GM18858 (cell line): ENCODE measurements at regions not wholly inside any gene's neighbourhood (a gene's known extent, or its start where the extent isn't known, plus 50 kb on each side); places are given as distances from the start of the nearest gene placed in this dataset.
"Not testable (repeated sequence)": the region's sequence is repeated elsewhere in the genome, so short reads cannot be mapped to it uniquely, and the experiment has no call there.

Source experiments
- ATAC-seq: cut with Tn5 transposase; IDR thresholded peaks from one replicate; pipeline ENCODE4 v1.9.1; 2021; ENCODE audit not compliant: unreplicated experiment

DNA sequence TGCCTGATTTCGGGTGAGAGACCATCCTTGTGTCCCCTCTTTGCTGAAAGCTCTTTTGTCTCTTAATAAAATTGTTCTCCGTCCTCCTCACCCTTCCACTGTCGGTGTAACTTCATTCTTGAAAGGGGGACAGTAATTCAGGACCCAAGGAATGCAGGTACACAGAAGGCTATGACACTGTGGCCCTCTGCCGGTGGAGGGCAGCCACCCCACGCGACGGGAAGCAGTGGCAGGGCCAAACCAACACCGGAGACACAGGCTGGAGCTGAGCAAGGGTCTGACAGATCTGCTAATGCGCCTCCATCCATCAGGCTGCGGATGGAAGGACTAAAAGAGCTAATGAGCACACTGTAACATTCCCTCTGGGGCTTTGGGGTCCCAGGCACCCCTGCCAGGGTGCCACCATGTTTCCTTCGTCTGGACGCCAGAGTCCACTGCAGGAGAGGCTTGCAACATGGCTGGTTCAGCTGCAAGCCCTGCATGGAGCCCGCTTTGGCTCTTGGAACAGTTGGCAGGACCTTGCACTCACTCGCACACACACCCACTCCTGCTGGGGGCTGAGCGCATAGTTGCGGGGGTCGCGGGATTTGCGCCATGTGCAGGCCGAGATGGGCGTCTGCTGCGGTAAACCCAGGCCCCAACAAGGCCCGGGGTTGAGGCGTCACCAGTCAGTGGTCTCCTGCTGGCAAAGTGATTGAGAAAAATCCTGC, 544.1 kb upstream of the CDH7 start:
- ATAC-seq: no peak

DNA sequence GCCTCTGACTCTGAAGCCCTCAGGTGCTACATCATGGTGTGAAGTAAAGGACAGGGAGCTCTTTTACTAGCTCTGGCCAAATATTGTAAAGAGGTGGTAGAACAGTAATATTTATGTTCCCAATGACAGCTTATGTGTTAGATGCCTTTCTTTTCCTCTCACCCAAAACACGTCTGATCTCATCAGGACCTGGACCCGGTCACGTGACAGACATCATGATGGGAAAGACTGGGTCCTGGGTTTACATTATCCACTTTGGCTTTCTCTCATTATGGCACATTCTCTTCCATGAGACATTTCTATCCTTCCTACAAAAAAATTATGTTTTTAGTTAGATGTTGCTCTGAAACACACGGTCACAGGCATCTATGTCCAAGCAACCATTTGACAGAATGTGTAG, 548.7 kb upstream of the CDH7 start:
- ATAC-seq: no peak

DNA sequence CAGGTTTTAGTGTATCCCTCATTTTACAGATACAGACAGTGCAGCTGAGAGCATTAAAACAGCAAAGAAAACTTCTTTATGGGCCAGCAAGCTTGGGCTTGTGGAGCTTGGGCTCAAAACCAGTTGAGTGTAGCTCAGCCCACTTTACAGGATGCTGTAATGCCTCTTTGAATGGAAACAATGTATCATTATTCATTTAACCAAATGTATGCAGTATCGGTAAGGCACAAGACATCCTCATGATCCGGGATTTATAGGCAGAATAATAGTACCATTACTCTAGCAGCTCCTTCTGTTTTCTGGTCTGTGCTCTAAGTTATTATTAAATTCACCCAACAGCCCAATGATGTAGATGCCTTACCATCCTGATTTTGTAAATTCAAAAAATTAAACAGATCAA, 575.1 kb upstream of the CDH7 start:
- ATAC-seq: no peak

DNA sequence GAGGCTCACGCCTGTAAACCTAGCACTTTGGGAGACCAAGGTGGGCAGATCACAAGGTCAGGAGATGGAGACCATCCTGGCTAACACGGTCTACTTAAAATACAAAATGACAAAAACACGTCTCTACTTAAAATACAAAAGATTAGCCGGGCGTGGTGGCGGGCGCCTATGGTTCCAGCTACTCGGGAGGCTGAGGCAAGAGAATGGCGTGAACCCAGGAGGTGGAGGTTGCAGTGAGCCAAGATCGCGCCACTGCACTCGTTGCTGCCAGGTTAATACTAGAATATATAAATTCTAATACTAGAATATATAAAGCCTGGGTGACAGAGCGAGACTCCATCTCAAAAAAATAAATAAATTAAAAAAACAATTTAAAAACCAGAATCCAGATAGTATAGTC, 588.7 kb upstream of the CDH7 start:
- not testable (repeated sequence) for ATAC-seq

DNA sequence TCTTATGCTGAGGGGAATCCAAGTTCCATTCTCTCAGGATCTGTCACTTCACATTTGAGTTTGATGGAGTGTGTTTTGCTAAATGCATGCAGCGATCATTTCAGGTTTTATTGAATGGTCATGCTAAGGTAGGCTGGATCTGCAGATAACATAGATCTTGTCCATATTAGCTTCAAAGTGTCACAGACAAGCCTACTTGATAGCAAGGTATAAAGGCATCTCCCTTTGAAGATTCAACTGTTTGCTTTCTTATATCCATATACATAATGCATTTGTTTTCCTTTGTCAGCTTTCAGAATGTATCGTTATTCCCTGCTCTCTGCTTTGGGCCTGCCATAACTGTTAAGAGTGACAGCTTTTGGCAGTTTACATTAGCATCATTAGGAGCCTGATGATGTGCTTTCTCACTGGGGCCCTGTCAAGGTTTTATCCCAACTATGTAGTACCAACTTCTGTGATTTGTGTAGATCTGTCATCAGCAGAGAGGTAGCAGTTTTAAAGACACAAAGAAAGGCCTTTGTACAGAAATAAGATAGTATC, 604.3 kb upstream of the CDH7 start:
- no peak for ATAC-seq

DNA sequence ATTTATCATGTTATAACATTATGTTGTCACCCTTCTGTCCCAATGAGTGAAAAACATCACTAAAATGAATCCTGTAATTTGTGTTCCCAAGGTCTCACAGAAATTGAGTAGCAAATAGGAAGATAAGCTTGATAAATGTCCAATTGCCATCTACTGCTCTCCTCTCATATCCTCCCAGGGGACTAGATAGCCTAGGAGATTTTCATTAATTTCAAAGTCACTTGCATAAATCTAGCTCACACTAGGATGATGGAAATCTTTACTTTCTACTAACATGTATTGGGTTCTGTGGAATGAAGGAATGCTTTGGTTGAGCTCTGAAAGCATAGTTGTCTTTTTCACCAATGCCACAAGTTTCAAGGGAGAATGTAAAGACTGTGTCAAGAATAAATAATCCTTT, 605.5 kb upstream of the CDH7 start:
- ATAC-seq: no peak

DNA sequence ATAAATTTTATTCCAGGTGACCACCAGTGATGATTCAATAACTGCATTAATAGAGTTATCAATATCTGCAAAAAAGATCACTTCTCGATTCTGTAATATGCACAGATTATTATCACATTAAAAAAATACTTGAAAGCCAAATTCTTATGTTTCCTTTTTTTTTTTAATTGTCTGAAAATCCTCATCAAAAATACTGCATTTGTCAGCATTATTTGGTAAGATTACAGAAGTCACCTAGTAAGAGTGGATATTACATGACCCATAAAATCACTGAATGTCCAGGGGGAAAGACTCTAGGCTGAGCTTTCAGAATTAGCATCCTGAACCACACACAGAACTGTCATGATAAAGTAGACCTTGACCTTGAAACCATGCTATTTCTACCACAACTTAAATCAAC, 617.2 kb upstream of the CDH7 start:
- no peak for ATAC-seq

DNA sequence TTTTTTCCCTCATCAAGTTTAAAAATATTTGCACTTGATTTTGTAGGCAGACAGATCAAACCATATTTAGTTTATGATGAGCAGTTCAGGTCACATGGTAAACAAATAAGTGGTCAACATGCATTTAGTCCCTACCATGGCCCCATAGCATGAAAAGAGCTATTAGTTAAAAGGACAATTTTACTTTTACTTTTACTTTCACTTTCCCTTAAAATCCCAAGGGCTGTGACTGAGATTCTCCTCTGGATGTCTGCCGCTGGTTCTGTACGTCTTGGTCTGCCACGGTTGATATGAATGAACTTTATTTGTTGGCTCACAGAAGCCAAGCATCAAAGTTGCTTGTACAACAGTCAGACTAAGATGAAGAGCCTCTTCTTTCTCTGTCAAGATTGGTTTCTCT, 626.2 kb upstream of the CDH7 start:
- no peak for ATAC-seq

DNA sequence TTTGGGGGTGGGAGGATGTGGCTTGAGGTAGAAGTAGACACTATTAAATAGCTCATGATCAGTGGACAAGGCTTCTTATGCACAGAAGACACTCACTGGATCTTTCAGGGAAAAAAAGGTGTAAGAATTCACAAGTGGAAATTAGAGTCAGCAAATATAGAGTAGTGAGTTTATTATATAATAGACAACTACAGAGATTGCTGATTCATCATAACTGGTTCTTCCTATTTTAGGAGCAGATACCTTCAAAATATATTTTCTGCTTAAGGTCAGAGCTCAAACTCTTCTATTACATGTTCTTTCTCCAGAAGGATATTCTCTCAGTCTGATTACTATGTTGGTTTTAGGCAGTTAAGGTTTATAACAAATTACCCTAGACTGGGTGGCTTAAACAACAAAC, 646.9 kb upstream of the CDH7 start:
- no peak for ATAC-seq

DNA sequence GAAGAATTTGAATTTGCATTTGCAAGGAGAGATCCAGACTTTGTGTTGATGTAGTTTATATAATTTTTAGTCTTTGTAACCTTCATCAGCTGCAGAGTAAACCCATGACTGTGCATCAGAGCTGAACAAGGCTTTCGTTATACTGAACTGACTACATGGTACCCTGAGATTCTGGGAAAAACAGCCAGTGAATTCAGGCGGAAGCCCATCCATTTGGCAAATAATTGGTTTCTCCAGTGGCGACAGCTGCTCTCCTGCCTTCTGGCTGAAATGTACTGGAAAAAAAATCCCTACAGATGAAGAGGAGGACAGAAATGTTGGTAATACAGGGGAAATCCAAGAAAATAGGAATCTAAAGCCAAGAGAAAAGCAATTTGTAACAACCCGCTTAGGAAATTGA, 657.5 kb upstream of the CDH7 start:
- no peak for ATAC-seq

DNA sequence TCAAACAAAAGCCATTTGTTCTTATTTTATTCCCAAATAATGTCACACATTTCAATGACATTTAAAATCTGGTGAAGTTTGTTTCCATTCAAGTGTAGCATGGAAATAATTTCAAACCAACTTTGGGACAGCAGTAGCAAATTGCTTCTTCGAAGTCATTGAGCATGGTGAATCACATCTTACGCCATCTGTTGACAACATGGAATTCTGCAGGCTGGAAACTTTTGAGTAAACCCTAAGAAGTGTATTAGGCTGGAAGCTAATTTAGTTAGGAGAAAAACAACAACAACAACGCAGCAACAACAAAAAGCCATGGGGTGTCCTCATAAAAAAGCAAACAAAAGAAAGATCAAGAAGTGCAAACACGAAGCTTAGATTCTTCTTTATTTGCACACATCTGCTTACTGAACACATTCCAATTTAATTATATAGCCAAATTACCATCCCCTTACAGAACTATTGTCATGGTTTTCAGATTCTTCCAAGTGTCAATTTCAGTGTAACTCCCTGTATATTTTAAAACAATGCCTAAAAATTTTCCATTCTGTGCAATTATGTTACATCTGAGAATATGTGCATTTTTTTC, 659.0 kb upstream of the CDH7 start:
- ATAC-seq: peak; percentile 46

DNA sequence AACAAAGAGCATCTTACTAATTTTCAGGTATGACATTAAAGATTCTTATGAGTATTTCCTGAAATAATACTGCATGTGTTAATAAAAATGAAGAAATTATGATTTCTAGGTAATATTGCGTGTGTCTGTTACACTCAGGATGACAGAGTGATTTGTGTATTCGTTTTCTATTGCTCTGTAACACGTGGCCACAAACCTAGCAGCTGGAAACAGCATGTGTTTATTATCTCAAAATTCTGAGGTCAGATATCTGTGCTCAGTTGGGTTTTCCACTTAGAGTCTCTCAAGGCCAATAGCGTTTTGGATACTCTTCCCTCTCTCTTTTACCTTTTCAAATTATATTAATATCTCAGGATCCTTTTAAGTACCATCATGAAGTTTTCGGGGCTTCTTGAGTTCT, 667.9 kb upstream of the CDH7 start:
- ATAC-seq: no peak

DNA sequence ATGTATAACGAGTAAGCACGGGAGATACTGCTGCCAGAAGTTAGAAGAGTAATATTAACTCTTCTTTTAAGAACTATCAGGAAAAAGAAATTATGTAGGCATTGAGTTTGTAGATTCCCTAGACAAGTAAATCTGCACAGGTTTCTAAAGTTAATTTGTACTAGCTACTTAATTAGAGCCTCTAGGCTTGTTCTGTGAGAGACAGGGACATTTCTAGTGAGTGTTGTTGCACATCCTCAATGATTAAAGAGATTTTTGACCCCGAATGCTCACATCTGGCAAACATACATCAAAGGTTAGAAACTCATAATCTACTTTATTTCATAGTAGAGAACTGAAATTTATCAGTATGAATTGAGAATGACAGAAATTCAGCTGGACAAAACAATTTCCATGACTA, 669.0 kb upstream of the CDH7 start:
- ATAC-seq: no peak

DNA sequence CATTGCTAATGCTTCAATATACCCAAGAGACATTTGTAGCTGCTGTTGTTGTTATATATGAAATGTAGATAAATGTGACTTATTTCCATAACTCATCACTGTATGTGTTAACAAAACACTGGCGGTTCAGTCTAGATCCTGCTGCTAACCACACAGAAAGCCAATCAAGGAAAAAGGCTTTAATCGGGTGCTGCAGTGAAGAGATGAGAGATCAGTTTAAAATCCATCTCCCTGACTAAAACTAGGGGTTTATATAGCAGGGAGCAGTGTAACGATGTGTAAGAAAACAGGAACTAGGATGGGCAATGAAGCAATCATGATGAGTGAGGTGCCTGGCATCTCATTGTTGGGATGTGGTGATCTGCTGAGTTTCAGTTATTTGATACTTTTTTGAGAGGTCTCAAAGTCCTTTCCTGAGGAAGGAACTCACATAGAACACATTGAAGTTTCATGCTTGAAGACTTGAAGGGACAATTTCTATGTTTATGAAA, 677.7 kb upstream of the CDH7 start:
- no peak for ATAC-seq

DNA sequence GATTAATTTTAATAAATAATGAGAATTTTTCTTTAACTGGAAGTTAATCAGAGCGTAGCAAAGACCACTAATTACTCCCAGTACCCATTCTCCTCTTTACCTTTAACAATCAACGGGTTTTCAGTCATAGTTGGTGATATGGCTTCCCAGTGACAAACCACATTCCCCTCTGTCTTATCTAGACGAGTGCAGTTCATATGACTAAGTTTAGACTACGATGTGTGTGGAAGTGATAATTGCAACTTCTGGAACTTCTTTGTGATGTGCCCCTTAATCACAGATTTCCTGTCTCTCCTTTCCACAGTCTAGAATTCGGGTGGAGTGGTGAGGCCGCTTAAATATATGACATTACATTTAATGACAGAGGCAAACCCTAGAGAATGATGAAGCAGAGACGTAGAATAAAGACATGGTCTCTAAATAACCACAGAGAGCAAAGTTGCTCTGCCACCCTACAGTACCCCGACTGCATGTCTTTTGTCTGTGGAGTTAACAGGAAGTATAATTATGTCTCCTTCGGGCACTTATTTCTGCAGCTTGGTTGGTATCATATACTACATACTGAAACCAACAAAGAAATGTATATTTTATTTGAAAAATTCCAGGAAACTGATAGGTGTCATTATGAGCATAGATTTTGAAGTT, 693.3 kb upstream of the CDH7 start:
- ATAC-seq: no peak

DNA sequence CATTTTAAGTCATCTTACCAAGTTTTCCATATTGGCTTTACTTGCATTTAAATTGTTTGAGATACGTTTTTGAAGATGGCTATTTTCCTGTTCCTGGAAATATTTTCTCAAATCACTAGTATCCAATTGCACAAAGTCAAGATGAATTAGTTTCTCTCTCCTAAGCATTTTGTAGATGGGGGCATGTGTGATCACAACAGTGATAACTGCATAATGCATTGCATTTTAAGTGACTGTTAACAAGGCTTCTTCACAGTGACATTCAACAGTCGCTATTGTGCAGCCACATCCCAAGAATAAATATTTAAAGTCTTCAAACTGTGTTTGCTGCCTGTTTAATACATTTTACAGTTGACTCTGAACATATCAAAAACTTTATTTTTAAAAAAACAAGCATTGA, 694.2 kb upstream of the CDH7 start:
- no peak for ATAC-seq

DNA sequence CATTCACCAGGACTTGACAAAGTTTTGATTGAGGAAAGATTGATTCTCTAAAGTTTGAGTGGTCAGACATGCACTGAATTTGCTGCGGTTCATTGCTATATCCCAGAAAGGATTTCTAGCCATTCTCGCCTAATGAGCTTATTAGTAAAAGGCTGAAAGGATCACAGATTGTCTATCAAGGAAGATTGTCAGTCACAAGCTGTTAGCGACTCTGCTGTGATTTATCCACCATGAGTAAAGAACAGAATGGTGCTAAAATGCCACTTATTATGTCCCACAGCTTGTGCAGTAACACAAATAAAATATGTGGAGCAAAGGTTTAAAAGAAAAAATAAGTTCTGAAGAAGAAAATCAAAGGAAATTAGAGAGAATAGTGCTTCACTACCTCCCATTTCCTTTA, 701.2 kb upstream of the CDH7 start:
- no peak for ATAC-seq

DNA sequence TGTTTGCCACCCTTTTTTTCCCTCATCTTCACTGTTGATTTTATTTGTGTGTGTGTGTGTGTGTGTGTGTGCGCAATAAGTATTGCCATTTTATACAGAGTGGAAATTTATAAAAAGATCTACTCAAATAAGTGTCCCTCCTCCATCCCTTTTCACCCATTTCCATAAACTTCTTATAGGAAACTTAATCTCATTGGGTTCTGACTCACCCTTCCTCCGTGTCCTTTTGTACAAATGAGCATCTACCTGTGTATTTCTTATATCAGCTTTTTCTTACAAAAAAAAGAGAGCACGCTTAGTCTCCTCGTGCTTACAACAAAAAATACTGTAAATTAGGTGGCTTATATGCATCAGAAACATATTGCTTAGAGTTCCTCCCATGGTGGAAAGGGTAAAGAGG, 711.2 kb upstream of the CDH7 start:
- ATAC-seq: no peak

DNA sequence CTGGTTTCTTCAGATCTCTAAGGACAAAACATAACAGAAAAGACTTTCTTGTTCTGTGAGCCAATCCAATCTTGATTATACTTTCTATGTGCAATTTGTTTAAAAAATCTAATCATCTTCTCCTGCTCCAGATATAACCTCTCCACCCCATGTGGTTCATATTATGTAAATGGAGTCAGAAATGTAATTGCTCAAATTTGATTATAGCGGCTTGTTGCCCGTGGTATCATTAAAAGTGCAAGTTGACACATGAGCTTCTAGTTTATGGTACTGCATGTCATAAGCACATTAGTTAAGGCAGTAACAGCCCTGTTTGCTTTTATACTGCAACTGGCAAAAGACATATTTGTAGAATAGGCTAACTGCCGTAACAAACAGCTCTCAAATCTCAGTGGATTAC, 715.1 kb upstream of the CDH7 start:
- ATAC-seq: no peak

DNA sequence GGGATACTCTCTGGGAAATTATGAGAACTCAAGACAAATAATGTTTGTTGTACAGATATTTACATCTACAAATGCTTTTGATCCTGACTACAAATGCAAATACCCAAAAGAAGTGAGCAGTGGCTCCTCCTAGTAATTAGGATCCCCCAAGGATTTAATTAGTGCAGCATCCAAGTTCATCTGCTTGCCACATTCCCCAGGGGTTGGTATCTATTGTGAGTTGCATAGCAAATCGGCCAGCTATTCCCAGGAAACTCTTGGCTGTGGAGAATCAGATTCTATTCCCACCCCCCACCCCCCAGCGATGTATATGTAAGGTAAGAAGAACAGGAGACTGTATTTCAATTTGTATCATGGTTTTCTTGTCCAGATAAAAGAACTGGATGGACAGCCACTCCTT, 725.1 kb upstream of the CDH7 start:
- no peak for ATAC-seq

DNA sequence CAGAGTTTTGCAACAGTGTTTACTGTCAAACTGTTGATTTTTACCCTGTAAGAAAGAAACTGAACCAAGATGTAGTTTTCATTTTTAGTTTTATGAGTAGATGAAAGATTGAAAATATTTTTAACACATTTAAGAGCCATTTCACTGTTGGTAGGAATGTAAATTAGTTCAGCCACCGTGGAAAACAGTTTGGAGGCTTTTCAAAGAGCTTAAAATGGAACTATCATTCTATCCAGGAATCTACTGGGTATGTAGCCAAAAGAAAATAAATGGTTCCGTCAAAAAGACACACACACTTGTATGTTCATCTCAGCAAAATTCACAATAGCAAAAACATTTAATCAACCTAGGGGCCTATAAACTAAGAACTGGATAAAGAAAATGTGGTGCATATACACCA, 729.8 kb upstream of the CDH7 start:
- ATAC-seq: no peak

DNA sequence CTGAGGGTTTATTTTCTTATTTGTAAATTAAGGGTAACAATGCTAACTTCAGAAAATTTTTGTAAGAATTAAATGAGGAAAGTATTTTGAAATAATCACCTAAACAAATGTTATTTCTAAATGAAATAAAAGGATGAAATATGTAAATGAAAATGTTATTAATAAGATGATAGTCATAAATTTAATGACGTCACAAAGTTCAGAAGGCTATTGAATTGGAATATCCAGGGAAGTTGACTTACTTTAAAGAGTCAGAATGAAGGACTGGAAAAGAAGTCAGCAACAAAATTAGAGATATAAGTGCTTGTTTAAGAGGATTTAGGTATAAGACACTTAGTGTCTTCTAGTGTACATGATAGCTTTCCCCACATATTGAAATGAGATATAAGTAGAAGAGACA, 732.6 kb upstream of the CDH7 start:
- ATAC-seq: no peak
